Memory B cell (primary cell): ENCODE measurements at regions not wholly inside any gene's neighbourhood (a gene's known extent, or its start where the extent isn't known, plus 50 kb on each side); places are given as distances from the start of the nearest gene placed in this dataset.

Experiments used
- ATAC-seq: fragments of 150-1000 bp; cut with Tn5 transposase; 2 replicates; pipeline ENCODE4 v1.10.0; 2021; ENCODE audit warnings: low read depth, mild to moderate bottlenecking, moderate library complexity
- DNase-seq, 2 donors: peaks; one replicate each; pipeline ENCODE4 v3.0.0; 2022; ENCODE audit warnings: low spot score in 2 of 2
- H3K27ac Mint-ChIP-seq: one replicate; pipeline ENCODE4 v1.8.0; 2022; ENCODE audit warnings: mild to moderate bottlenecking, moderate library complexity, mixed read lengths
- H3K27me3 Mint-ChIP-seq: one replicate; pipeline ENCODE4 v1.8.0; 2022; ENCODE audit warnings: mixed read lengths
- H3K36me3 Mint-ChIP-seq: one replicate; pipeline ENCODE4 v1.8.0; 2022; ENCODE audit warnings: mild to moderate bottlenecking, mixed read lengths
- H3K4me1 Mint-ChIP-seq: one replicate; pipeline ENCODE4 v1.8.0; 2022; ENCODE audit warnings: mixed read lengths
- H3K4me3 Mint-ChIP-seq: one replicate; pipeline ENCODE4 v1.8.0; 2022; ENCODE audit warnings: mild to moderate bottlenecking, moderate library complexity, mixed read lengths
- H3K9me3 Mint-ChIP-seq: one replicate; pipeline ENCODE4 v1.8.0; 2022; ENCODE audit warnings: mixed read lengths

- DNase-seq (no peak), ATAC-seq (no peak)
- Mint-ChIP-seq H3K4me1 (no peaks in the 10 kb centered on the region), H3K27me3 (no peaks in the 10 kb centered on the region), H3K27ac (no peak overlapping the region), H3K36me3 (no peaks in the 10 kb centered on the region), H3K4me3 (no peak overlapping the region), H3K9me3 (peaks cover 2% of the 10 kb centered on the region)
Measured at GRCh38 chr5:152861231-152861630, 456.2 kb upstream of the NMUR2 start.

GRCh38 chr5:152864447-152864846, 459.4 kb upstream of the NMUR2 start:
- DNase-seq (no peak), ATAC-seq (no peak)
- Mint-ChIP-seq H3K4me1 (no peaks in the 10 kb centered on the region), H3K27ac (no peak overlapping the region), H3K36me3 (no peaks in the 10 kb centered on the region), H3K27me3 (no peaks in the 10 kb centered on the region), H3K9me3 (peaks cover 4% of the 10 kb centered on the region), H3K4me3 (no peak overlapping the region)

GRCh38 chr5:152864991-152865390, 459.9 kb upstream of the NMUR2 start:
- Mint-ChIP-seq H3K36me3 (no peaks in the 10 kb centered on the region), H3K4me3 (no peak overlapping the region), H3K27me3 (no peaks in the 10 kb centered on the region), H3K9me3 (peaks cover 4% of the 10 kb centered on the region), H3K27ac (no peak overlapping the region), H3K4me1 (no peaks in the 10 kb centered on the region)
- ATAC-seq, result no peak
- no peak for DNase-seq

- Mint-ChIP-seq H3K27me3 (no peaks in the 10 kb centered on the region), H3K36me3 (no peaks in the 10 kb centered on the region), H3K27ac (no peak overlapping the region), H3K9me3 (peaks cover 2% of the 10 kb centered on the region), H3K4me1 (no peaks in the 10 kb centered on the region), H3K4me3 (no peak overlapping the region)
- DNase-seq, result no peak
- ATAC-seq, result no peak
Measured at GRCh38 chr5:152869971-152870370, 464.9 kb upstream of the NMUR2 start.

GRCh38 chr5:152882621-152883020, 477.5 kb upstream of the NMUR2 start:
- DNase-seq, result no peak
- Mint-ChIP-seq H3K9me3 (peaks cover 3% of the 10 kb centered on the region), H3K4me3 (no peak overlapping the region), H3K4me1 (no peaks in the 10 kb centered on the region), H3K36me3 (no peaks in the 10 kb centered on the region), H3K27ac (no peak overlapping the region), H3K27me3 (no peaks in the 10 kb centered on the region)
- ATAC-seq, result no peak

GRCh38 chr5:152883066-152883775, 478.1 kb upstream of the NMUR2 start:
- Mint-ChIP-seq H3K4me3 (no peak overlapping the region), H3K27ac (no peak overlapping the region), H3K27me3 (no peaks in the 10 kb centered on the region), H3K4me1 (no peaks in the 10 kb centered on the region), H3K9me3 (peaks cover 3% of the 10 kb centered on the region), H3K36me3 (no peaks in the 10 kb centered on the region)
- ATAC-seq, result no peak
- DNase-seq, result no peak

- no peaks in the 10 kb centered on the region for H3K27me3 Mint-ChIP-seq
- no peak overlapping the region for H3K4me3 Mint-ChIP-seq
- H3K9me3 Mint-ChIP-seq, result peaks cover 3% of the 10 kb centered on the region
Measured at GRCh38 chr5:152884006-152884405, 478.9 kb upstream of the NMUR2 start.

GRCh38 chr5:152900332-152900731, 495.3 kb upstream of the NMUR2 start:
- Mint-ChIP-seq H3K27ac (no peak overlapping the region), H3K36me3 (no peaks in the 10 kb centered on the region)

More at GRCh38 chr5:152884006-152884405, 478.9 kb upstream of the NMUR2 start:
- H3K27ac Mint-ChIP-seq, result no peak overlapping the region
- no peaks in the 10 kb centered on the region for H3K4me1 Mint-ChIP-seq
- DNase-seq (no peak), ATAC-seq (no peak)
- no peaks in the 10 kb centered on the region for H3K36me3 Mint-ChIP-seq

GRCh38 chr5:152901754-152902153, 496.7 kb upstream of the NMUR2 start:
- Mint-ChIP-seq H3K27me3 (no peaks in the 10 kb centered on the region), H3K36me3 (no peaks in the 10 kb centered on the region), H3K4me1 (no peaks in the 10 kb centered on the region), H3K4me3 (no peak overlapping the region), H3K27ac (no peak overlapping the region), H3K9me3 (peaks cover 2% of the 10 kb centered on the region)
- DNase-seq (no peak), ATAC-seq (no peak)

More at GRCh38 chr5:152900332-152900731, 495.3 kb upstream of the NMUR2 start:
- no peak for DNase-seq
- Mint-ChIP-seq H3K27me3 (no peaks in the 10 kb centered on the region), H3K4me3 (no peak overlapping the region), H3K9me3 (peaks cover 5% of the 10 kb centered on the region), H3K4me1 (no peaks in the 10 kb centered on the region)
- ATAC-seq, result no peak

GRCh38 chr5:152905286-152905685, 500.2 kb upstream of the NMUR2 start:
- no peak for DNase-seq
- Mint-ChIP-seq H3K27ac (no peak overlapping the region), H3K9me3 (peaks cover 2% of the 10 kb centered on the region), H3K27me3 (no peaks in the 10 kb centered on the region), H3K4me1 (no peaks in the 10 kb centered on the region), H3K4me3 (no peak overlapping the region), H3K36me3 (no peaks in the 10 kb centered on the region)
- ATAC-seq, result no peak

GRCh38 chr5:152907488-152908245, 502.6 kb upstream of the NMUR2 start:
- DNase-seq (no peak), ATAC-seq (no peak)
- no peak overlapping the region for H3K4me3 Mint-ChIP-seq
- H3K4me1 Mint-ChIP-seq, result no peaks in the 10 kb centered on the region
- H3K9me3 Mint-ChIP-seq, result peaks cover 2% of the 10 kb centered on the region
- H3K27me3 Mint-ChIP-seq, result no peaks in the 10 kb centered on the region
- H3K36me3 Mint-ChIP-seq, result no peaks in the 10 kb centered on the region
- no peak overlapping the region for H3K27ac Mint-ChIP-seq

GRCh38 chr5:152912924-152913323, 507.8 kb upstream of the NMUR2 start:
- peaks cover 2% of the 10 kb centered on the region for H3K9me3 Mint-ChIP-seq
- no peaks in the 10 kb centered on the region for H3K4me1 Mint-ChIP-seq
- H3K27ac Mint-ChIP-seq, result no peak overlapping the region
- DNase-seq, result no peak
- H3K4me3 Mint-ChIP-seq, result no peak overlapping the region
- no peaks in the 10 kb centered on the region for H3K27me3 Mint-ChIP-seq
- no peak for ATAC-seq
- H3K36me3 Mint-ChIP-seq, result no peaks in the 10 kb centered on the region

GRCh38 chr5:152932621-152933020, 527.5 kb upstream of the NMUR2 start:
- DNase-seq, result no peak
- Mint-ChIP-seq H3K4me3 (no peak overlapping the region), H3K36me3 (no peaks in the 10 kb centered on the region), H3K9me3 (peaks cover 8% of the 10 kb centered on the region), H3K27ac (no peak overlapping the region), H3K27me3 (no peaks in the 10 kb centered on the region), H3K4me1 (no peaks in the 10 kb centered on the region)
- ATAC-seq, result no peak

GRCh38 chr5:152933056-152933455, 528.0 kb upstream of the NMUR2 start:
- Mint-ChIP-seq H3K36me3 (no peaks in the 10 kb centered on the region), H3K4me1 (no peaks in the 10 kb centered on the region), H3K4me3 (no peak overlapping the region), H3K9me3 (peaks cover 9% of the 10 kb centered on the region), H3K27me3 (no peaks in the 10 kb centered on the region), H3K27ac (no peak overlapping the region)
- DNase-seq (no peak), ATAC-seq (no peak)

GRCh38 chr5:152938630-152939029, 533.6 kb upstream of the NMUR2 start:
- no peak for DNase-seq
- Mint-ChIP-seq H3K9me3 (peaks cover 7% of the 10 kb centered on the region), H3K27ac (no peak overlapping the region), H3K27me3 (no peaks in the 10 kb centered on the region), H3K4me1 (no peaks in the 10 kb centered on the region), H3K4me3 (no peak overlapping the region), H3K36me3 (no peaks in the 10 kb centered on the region)
- no peak for ATAC-seq
